Stimulated activated CD4-positive, alpha-beta T cell treated with anti-CD3 and anti-CD28 coated beads, Interleukin-12 subunit alpha, Interleukin-12 subunit beta, amount 100 ng/mL, for 48 hours (primary cell): ENCODE measurements at regions not wholly inside any gene's neighbourhood (a gene's known extent, or its start where the extent isn't known, plus 50 kb on each side); places are given as distances from the start of the nearest gene placed in this dataset.
"Not testable (repeated sequence)": the region's sequence is repeated elsewhere in the genome, so short reads cannot be mapped to it uniquely, and the experiment has no call there.

Experiments
- DNase-seq, 3 donors: peaks; one replicate each; pipeline ENCODE4 v3.0.0-alpha.2; 2020; ENCODE audit warnings: low read depth in 2 of 3, low spot score in 1 of 3

- DNase-seq: no peak
Observed at GRCh38 chr13:87736849-87737385, 65.7 kb downstream of the SLITRK5 start.

DNA sequence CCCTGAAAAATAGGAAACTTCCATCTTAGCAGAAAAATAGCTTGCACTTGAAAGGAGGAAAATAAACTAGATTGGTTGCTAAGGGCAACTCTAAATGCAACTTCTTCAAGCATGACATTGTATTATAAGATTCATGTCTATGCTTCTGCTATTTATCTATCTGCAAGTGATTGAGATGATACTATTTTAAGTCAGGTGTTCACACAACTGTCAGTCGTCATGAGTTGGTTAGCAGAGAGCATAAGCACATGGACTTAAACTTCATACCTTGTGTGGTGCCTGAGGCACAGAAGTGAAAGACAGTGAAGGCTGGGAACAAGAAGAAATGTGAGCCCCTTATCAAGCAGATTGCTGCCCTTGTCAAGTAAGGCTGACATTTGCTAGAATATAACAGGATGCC is 82.9 kb downstream of the SLITRK5 start:
- no peak for DNase-seq

DNA sequence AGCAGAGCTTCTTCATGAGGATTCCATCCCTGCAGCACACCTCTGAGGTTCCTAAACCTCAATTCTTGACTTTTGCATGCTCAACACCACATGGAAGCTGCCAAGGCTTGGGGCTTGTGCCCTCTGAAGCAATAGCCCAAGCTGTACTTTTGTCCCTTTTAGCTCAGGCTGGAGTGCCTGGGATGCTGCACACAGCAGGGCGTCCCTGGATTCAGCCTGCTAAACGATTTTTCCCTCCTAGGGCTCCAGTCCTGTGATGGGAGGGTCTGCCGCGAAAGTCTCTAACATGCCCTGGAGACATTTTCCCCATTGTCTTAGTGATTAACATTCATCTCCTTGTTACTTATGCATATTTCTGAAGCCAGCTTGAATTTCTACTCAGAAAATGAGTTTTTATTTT is 98.3 kb downstream of the SLITRK5 start:
- no peak for DNase-seq

DNA sequence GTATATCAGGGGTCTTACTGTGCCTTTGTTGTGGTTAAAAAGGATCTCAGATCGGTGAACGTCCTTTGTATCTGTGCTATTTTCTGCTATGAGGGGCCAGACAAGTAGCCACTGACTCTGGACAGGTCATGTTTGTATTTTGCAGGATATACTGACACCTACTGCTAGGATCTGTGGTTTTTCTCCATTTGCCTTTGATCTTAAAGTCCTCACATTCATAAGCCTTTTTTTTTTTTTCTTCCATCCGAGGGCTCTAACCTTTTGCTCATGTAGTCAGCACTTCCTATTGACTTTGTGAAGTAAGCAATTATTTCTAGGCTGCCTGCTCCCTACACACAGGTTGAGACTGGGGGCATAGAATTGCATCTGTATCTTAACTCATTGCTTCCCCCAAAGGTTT is 106.2 kb downstream of the SLITRK5 start:
- DNase-seq: no peak

DNA sequence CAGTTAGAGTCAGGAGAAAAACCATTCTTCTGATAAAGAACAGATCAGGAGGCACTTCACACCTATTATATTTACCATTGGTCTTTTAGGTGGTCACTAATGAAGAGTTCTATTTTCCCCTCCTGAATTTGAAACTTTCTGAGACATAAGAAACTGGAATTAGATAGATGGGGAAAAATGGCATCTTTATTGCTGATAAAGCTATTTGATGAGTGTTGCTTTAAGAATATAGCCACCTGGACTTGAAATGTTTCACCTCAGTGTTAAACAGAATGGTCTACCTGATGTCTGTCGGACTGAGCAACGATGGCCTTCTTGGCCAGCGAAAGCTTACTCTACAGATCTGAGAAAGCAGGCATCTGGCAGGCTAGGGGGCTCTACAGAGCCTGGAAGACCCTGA is 107.0 kb downstream of the SLITRK5 start:
- no peak for DNase-seq

- no peak for DNase-seq
Observed at GRCh38 chr13:87779426-87779825, 108.3 kb downstream of the SLITRK5 start.

- no peak for DNase-seq
Observed at GRCh38 chr13:87783366-87783765, 112.2 kb downstream of the SLITRK5 start.

DNA sequence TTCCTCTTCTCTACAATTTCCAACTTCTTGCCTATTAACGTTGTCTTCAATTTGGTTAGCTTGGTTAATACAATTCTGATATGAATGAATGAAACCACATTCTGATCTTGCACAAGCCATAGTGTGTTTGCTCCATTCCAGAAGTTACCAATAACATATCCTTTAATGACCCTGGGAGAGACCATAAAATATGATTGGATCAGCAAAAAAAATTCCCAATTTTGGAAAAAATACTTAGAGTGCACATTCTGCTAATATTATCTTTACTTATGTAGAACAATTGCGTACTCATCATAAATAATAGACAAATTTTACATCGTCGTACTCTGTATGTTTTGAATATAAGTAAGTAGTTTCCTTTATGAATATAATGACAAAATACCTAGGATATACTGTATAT is 117.2 kb downstream of the SLITRK5 start:
- DNase-seq: no peak

DNA sequence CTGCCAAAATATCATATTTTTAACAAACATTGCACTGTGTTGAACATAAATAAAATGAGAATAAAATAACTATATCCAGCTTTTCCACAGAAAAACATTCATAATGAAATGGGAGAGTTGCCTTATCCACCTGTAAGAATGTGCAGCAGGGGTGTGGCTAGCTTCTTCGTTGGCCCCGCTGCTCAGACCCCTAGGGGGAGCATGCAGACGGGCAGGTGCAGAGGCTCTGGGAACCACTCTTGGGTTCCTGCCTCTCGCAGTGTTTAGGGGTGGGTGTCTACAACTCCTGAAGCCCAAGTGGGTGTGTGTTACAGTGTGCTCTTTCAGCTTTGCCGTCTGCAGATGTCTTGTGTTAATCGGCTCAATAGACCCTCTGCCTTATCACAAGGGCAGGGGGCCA is 121.7 kb downstream of the SLITRK5 start:
- no peak for DNase-seq

DNA sequence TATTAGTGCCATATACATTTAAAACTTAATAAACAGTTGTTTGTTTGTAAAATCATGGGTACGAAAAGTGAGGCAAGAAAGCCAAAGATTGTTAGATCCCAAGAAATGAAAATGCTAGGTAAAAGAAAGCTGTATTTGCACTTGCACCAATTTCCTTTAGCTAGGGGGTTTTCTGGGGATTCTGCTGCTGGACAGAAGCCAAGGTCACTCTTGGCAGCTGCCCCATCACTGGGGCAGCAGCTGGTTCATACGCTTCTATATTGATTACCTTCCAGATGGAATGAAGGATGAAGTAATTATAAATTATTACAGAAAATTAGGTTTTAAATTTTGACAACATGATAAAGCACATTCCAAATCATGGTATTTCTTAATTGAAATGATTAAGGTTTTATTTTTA is 127.4 kb downstream of the SLITRK5 start:
- DNase-seq: no peak

DNA sequence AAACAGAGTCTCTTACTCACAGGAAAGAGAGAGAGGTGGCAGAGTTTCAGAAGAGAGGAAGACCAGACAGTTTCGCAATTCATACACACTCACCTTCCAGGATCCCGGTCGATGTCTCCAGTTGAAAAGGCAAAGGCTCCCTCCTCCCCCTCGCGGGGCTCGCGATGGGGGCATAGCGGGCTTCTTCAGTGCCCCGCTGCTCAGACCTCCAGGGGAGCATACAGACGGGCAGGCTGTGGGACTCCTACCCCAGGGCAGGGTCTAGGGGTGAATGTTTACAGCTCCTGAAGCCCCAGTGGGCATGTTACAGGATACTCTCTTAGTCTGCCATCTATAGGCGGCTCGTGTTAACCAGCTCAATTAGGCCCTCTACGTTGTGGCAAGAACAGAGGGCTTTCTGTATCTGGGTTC is 139.2 kb downstream of the SLITRK5 start:
- no peak for DNase-seq

- no peak for DNase-seq
Observed at GRCh38 chr13:87810920-87811344, 139.8 kb downstream of the SLITRK5 start.

- no peak for DNase-seq
Observed at GRCh38 chr13:87814403-87814802, 143.2 kb downstream of the SLITRK5 start.

DNA sequence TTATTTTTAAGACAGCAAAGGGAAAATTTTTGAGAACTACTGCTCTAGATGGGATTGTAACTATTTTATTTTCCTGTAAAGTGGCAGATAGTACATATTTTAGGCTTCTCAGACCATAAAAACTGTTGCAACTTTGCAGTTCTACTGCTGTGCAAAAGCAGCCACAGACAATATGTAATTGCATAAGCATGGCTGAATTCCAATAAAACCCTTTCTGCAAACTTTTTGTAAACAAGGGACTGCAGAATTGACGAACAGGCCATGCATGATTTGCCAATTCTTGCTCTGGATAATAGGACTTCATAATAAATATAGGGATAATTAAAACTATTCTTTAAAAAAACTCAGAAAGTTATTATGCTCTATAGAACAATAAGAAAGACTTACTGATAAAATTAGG is 149.1 kb downstream of the SLITRK5 start:
- no peak for DNase-seq

DNA sequence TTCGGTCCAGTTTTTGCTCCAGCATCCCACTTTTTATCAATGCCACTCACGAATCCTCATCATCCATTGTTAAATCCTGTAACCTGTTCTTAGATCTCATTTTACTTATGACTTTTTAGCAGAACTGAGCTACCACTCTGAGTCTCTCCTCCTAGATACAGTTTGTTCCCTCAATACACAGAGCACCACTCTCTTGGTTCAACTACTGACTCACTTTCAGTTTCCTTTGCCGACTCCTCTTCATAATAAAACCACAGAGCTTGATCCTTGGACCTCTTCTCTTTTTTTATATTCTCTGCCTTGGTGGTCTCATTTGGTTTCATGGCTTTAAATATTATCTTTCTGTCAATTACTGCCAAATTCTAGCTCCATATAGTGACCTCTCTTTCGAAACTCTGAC is 150.3 kb downstream of the SLITRK5 start:
- DNase-seq: no peak

GRCh38 chr13:87826301-87826700 is 155.1 kb downstream of the SLITRK5 start:
- DNase-seq: not testable (repeated sequence)

DNA sequence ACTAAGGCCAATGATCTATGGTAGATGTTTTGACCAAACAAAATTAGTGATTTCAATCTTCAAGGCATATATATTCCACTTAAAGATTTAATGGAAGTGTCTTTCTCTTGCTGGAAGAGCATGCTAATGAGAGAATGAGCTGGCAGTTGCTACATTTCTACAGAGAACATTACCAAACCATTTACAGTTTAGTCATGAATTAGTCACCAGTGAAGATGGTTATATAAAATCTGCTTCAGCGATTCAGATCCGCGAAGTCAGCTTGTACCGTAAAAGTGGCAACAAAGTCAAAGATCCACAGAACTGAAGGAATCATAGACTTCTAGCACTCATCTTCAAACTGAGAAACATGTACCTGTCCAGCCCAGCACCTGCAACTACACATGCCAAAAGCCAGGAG is 156.3 kb downstream of the SLITRK5 start:
- DNase-seq: no peak

DNA sequence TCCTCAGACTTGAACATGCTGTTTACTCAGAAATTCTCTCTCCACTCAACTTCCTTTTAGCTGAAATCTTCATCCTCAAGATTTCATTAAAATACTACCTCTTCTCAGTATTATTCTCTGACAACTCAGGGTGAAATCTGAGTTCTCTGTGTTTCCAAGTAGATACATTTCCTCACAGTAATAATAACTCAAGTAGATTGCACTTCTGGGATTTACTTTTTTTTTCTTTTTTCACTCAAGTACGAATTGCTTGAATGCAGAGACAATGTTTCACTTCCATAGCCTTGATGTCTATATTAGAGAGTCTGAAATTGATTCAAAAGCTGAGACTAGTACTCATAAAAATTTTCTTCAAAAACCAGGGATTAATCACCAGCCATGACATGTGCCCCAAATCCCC is 166.4 kb downstream of the SLITRK5 start:
- no peak for DNase-seq

DNA sequence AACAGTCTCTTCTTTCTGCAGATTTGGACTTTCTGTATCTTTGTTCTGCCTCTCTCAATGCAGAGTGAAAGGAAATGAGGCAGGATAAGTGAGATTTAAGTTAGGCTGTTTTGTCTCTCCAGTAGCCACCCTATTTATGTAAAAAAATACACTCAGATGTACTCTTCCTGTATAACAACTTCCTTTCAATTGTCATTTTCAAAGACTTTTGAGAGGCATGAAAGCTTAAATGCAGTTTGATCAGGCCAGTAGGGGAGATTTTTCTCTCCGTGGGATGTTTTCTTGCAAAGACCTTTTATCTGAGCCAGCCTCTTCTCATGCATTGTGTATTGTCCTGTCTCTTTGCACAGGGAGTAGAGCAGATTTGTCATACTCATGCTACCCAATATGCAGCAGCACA is 166.8 kb downstream of the SLITRK5 start:
- DNase-seq: no peak

GRCh38 chr13:87851410-87851809 is 180.2 kb downstream of the SLITRK5 start:
- DNase-seq: no peak

GRCh38 chr13:87855553-87855952 is 184.4 kb downstream of the SLITRK5 start:
- DNase-seq: no peak

DNA sequence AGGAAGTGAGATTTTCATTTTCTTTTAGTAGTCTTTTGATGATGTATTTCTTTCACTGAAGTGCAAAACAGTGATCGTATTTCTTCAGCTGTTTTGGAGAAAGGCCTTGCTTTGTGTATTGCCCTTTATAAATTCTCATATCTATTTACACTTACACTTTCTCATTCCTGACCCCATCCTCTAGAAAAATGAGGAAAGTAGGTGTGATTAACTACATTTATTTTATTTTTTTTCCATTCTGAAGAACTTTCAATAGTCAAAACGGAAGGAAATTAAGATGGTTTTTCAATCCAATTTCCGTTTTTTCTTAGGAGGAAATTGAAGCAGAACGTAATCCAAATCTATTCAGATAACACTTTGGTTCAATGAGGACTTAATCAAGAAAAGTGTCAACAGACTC is 188.1 kb downstream of the SLITRK5 start:
- no peak for DNase-seq

DNA sequence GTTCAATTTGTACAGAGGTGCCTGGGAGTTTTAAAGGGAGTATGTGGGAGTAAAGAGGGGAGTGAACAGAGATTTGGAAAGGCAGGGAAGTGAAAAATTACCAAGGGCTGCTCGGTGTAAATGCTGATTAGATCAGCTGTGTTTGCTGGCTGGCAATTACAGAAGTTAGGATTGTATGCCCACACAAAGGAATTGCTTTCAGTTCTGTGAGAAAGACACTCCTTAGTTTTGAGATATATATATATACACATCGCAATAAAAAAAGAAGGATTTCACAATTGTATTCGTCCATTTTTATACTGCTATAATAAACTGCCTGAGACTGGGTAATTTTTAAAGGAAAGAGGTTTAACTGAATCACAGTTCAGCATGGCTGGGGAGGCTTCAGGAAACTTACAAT is 196.3 kb downstream of the SLITRK5 start:
- DNase-seq: no peak

GRCh38 chr13:87868731-87869130 is 197.6 kb downstream of the SLITRK5 start:
- no peak for DNase-seq
